Spleen (tissue), 11 donors: ENCODE measurements at regions not wholly inside any gene's neighbourhood (a gene's known extent, or its start where the extent isn't known, plus 50 kb on each side); places are given as distances from the start of the nearest gene placed in this dataset.
"Not testable (repeated sequence)": the region's sequence is repeated elsewhere in the genome, so short reads cannot be mapped to it uniquely, and the experiment has no call there.

Experiments used
- DNase-seq: peaks from one replicate; pipeline ENCODE4 v3.0.0-alpha.2; 2020
- H3K27ac ChIP-seq, 8 donors: fragments of 200-600 bp; sonication (generic) in 7 of 8; 1 replicate in 4 of 8; 2 replicates in 4 of 8; pipeline versions ENCODE4 v1.5.0 to v1.8.0; 2016 to 2021; ENCODE audit warnings: inconsistent platforms in 4 of 8, mild to moderate bottlenecking in 4 of 8, moderate library complexity in 1 of 8
- H3K27me3 ChIP-seq, 7 donors: fragments of 200-600 bp; sonication (generic) in 6 of 7; replicated peaks in 1 of 7; 1 replicate in 4 of 7; 2 replicates in 3 of 7; pipeline versions ENCODE4 v1.5.0 to v1.8.0; 2016 to 2021; ENCODE audit warnings: inconsistent platforms in 3 of 7, mild to moderate bottlenecking in 1 of 7
- H3K36me3 ChIP-seq, 6 donors: fragments of 200-600 bp; sonication (generic) in 5 of 6; 1 replicate in 4 of 6; 2 replicates in 2 of 6; pipeline versions ENCODE4 v1.5.0 to v1.8.0; 2016 to 2021; ENCODE audit warnings: inconsistent platforms in 2 of 6
- H3K4me1 ChIP-seq, 6 donors: fragments of 200-600 bp; sonication (generic) in 5 of 6; 1 replicate in 3 of 6; 2 replicates in 3 of 6; pipeline versions ENCODE4 v1.5.0 to v1.8.0; 2016 to 2021; ENCODE audit warnings: inconsistent platforms in 3 of 6
- H3K4me3 ChIP-seq, 8 donors: fragments of 200-600 bp; sonication (generic) in 7 of 8; 1 replicate in 4 of 8; 2 replicates in 4 of 8; pipeline versions ENCODE4 v1.5.0 to v1.8.0; 2016 to 2021; ENCODE audit warnings: inconsistent platforms in 4 of 8, mild to moderate bottlenecking in 4 of 8, moderate library complexity in 2 of 8
- H3K9me3 ChIP-seq, 8 donors: fragments of 200-600 bp; sonication (generic) in 7 of 8; 1 replicate in 4 of 8; 2 replicates in 4 of 8; pipeline versions ENCODE4 v1.5.0 to v1.8.0; 2016 to 2021; ENCODE audit warnings: inconsistent platforms in 4 of 8
- CTCF ChIP-seq, 11 experiments: fragments of 200-600 bp in 7 of 11; fragments of 450-650 bp in 4 of 11; sonication (generic) in 4 of 11; IDR thresholded peaks in 8 of 11; conservative IDR thresholded peaks in 3 of 11; 1 replicate in 7 of 11; 2 replicates in 4 of 11; pipeline versions ENCODE4 v1.4.0 to v1.8.0; 2016 to 2021; ENCODE audit warnings: antibody characterized with exemption in 11 of 11, inconsistent platforms in 4 of 11, mild to moderate bottlenecking in 1 of 11
- POLR2A ChIP-seq, 3 donors: fragments of 450-650 bp; IDR thresholded peaks; one replicate each; pipeline ENCODE4 v1.5.1; 2017; ENCODE audit warnings: antibody characterized with exemption in 3 of 3, mild to moderate bottlenecking in 1 of 3
- POLR2AphosphoS5 ChIP-seq, 3 donors: sonication (generic); formaldehyde crosslinking; IDR thresholded peaks; one replicate each; pipeline ENCODE4 v1.5.1; 2017; ENCODE audit warnings: antibody characterized with exemption in 3 of 3
- WGBS, 5 donors: extraction: QIAGEN DNeasy Blood & Tissue Kit in 3 of 5; methylation state at CpG; one replicate each; pipeline versions ENCODE4 v1.1.5 to v1.1.7; 2013 to 2018; 5-methylcytosine and 5-hydroxymethylcytosine counted together
- intact Hi-C: fragments of 100-400 bp; cut with DNase I; formaldehyde crosslinking; loops from one replicate; pipeline ENCODE4 v1.15.0; 2023; ENCODE audit warnings: low total_unique reads
- donor health status: healthy with polysubstance abuse.
- donor health status: DM: no; HTN: no; CAD: no; lungs with moderate emphysema.
- donor health status: DM: no; HTN: no; CAD: no.
- donor health status: Bipolar disorder and iron deficiency.
- donor health status: healthy.
- donor health status: DM: no; HTN: no; CAD: no.
- donor health status: DM: yes; HTN: yes; CAD: no.

- Histone ChIP-seq H3K27me3 (no peaks in the 10 kb centered on the region), H3K9me3 (peaks cover 0 to 3% (median 0%) of the 10 kb centered on the region in 8 donors), H3K4me1 (no peaks in the 10 kb centered on the region), H3K4me3 (no peak overlapping the region), H3K36me3 (no peaks in the 10 kb centered on the region), H3K27ac (no peak overlapping the region)
- 75 to 87% (median 86%) methylated on average over 2 of the region's 2 CpGs for WGBS, 5 donors
- no peak for DNase-seq
- intact Hi-C loops, result no loop called here
- TF ChIP-seq CTCF (IDR thresholded peaks at IDR 0.05 in 8 of 11, conservative IDR thresholded peaks at IDR 0.05 in 3 of 11) (no peak), POLR2AphosphoS5 (IDR thresholded peaks at IDR 0.05) (no peak)
Observed at GRCh38 chr3:22010997-22011396, 260.0 kb upstream of the ZNF385D start.

DNA sequence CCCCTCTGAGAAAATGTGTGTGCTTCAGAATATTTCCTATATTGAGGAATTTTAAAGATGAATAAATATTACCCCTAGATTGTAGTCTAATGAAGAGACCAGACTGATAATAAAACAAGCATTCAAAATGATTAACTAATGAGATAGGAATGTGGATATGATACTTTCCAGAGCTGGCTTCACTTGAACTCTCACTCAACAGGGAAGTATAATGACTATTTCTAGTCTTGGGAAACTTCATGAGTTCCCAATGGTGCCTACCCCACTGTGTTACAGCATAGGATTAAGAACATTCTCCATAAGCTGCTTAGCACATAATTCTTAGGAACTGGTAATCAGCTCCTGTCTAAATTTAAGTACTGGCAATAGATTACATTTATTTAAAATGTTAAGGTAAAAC is 261.5 kb upstream of the ZNF385D start:
- Histone ChIP-seq H3K36me3 (no peaks in the 10 kb centered on the region), H3K4me1 (no peaks in the 10 kb centered on the region), H3K27ac (no peak overlapping the region), H3K27me3 (no peaks in the 10 kb centered on the region), H3K9me3 (peaks cover 0 to 3% (median 0%) of the 10 kb centered on the region in 8 donors), H3K4me3 (no peak overlapping the region)
- intact Hi-C loops, result no loop called here
- DNase-seq, result no peak
- TF ChIP-seq POLR2A (IDR thresholded peaks at IDR 0.05), result no peak
- no peak for TF ChIP-seq POLR2AphosphoS5 (IDR thresholded peaks at IDR 0.05)
- TF ChIP-seq CTCF (IDR thresholded peaks at IDR 0.05 in 8 of 11, conservative IDR thresholded peaks at IDR 0.05 in 3 of 11), result no peak

- Histone ChIP-seq H3K4me1 (no peaks in the 10 kb centered on the region), H3K4me3 (no peak overlapping the region), H3K27me3 (no peaks in the 10 kb centered on the region), H3K9me3 (peaks cover 0 to 3% (median 0%) of the 10 kb centered on the region in 8 donors), H3K27ac (no peak overlapping the region), H3K36me3 (no peaks in the 10 kb centered on the region)
- no peak for DNase-seq
- TF ChIP-seq POLR2AphosphoS5 (IDR thresholded peaks at IDR 0.05) (no peak), POLR2A (IDR thresholded peaks at IDR 0.05) (no peak), CTCF (IDR thresholded peaks at IDR 0.05 in 8 of 11, conservative IDR thresholded peaks at IDR 0.05 in 3 of 11) (no peak)
- WGBS, 5 donors, result 78 to 92% (median 89%) methylated on average over 1 of the region's 1 CpG
- intact Hi-C loops, result no loop called here
Observed at GRCh38 chr3:22013641-22014040, 262.6 kb upstream of the ZNF385D start.

DNA sequence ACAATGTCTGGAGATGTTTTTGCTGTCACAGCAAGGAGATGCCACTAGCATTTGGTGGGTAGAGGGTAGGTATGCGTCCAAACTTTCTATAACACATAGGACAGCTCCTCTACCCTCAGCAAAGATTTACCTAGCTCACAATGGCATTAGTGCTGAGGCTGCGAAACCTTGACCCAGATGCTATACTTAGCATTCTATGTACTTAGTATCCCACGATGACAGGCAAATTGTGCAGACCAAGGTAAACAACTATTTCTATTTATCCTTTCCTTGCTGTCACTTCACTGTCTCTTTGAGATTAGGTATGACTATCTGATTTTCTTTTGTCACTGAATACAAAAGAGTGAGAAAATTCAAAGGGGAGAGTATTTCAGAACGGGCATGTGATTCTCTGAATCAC is 265.2 kb upstream of the ZNF385D start:
- no peak for DNase-seq
- TF ChIP-seq POLR2A (IDR thresholded peaks at IDR 0.05) (no peak), POLR2AphosphoS5 (IDR thresholded peaks at IDR 0.05) (no peak), CTCF (IDR thresholded peaks at IDR 0.05 in 8 of 11, conservative IDR thresholded peaks at IDR 0.05 in 3 of 11) (no peak)
- intact Hi-C loops, result no loop called here

DNA sequence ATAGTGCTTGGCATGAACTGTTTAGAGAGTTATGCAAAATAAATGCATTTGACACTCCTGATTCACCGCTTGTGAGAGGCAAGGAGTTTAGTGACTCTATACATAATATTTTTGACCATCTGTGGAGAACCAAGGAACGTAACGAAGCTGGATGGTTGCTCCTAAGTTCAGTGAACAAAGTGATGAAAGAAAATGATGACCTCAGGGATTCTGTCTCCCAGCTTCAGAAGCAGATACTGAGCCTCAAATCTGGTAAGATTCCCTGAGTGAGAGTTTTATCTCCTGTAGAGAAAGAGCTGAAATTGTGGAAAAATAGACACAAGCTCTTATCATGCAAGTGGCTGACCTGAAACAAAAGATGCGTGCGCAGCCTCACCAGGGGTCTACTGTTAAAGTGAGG is 273.6 kb upstream of the ZNF385D start:
- intact Hi-C loops, DNase-seq, H3K27me3 ChIP-seq, H3K4me3 ChIP-seq, H3K36me3 ChIP-seq, H3K4me1 ChIP-seq, H3K27ac ChIP-seq: not testable (repeated sequence)
- H3K9me3 ChIP-seq, result peaks cover 0 to 19% (median 0%) of the 10 kb centered on the region in 8 donors
- WGBS, 5 donors, result 83 to 93% (median 91%) methylated on average over 5 of the region's 5 CpGs

More for the DNA sequence above, 265.2 kb upstream of the ZNF385D start:
- H3K36me3 ChIP-seq, result no peaks in the 10 kb centered on the region
- no peak overlapping the region for H3K27ac ChIP-seq
- H3K4me1 ChIP-seq, result no peaks in the 10 kb centered on the region
- H3K9me3 ChIP-seq, result no peaks in the 10 kb centered on the region
- no peak overlapping the region for H3K4me3 ChIP-seq
- H3K27me3 ChIP-seq, result no peaks in the 10 kb centered on the region
- 55 to 72% (median 70%) methylated on average over 4 of the region's 4 CpGs for WGBS, 5 donors
